RWPE1 (cell line): ENCODE measurements at regions not wholly inside any gene's neighbourhood (a gene's known extent, or its start where the extent isn't known, plus 50 kb on each side); places are given as distances from the start of the nearest gene placed in this dataset.

Source experiments
- CTCF ChIA-PET: fragments of 350-600 bp; sonication (Branson Sonifier 250); formaldehyde crosslinking; extraction: SDS; loops from one replicate; lab custom pipeline; 2021; lab: Yijun Ruan, JAX
- POLR2A ChIA-PET: fragments of 400-600 bp; formaldehyde crosslinking; extraction: SDS; loops from one replicate; lab custom pipeline; 2020; ENCODE audit warnings: antibody characterized with exemption; ENCODE audit not compliant: low non-redundant PET; lab: Yijun Ruan, JAX
- DNase-seq: peaks from one replicate; pipeline ENCODE4 v3.0.0; 2012; ENCODE audit warnings: low spot score
- H3K27ac ChIP-seq: fragments of 450-650 bp; 2 replicates; pipeline ENCODE4 v1.5.1; 2017
- CTCF ChIP-seq: fragments of 450-650 bp; conservative IDR thresholded peaks from 2 replicates; pipeline ENCODE4 v1.5.1; 2017; ENCODE audit warnings: low read depth, mild to moderate bottlenecking

- POLR2A ChIA-PET: no interaction called here
Measured at GRCh38 chr2:193561054-193561453, 1366.3 kb upstream of the TMEFF2 start.

GRCh38 chr2:193556766-193557470, 1362.2 kb upstream of the TMEFF2 start:
- TF ChIP-seq CTCF: no peak
- DNase-seq: no peak
- POLR2A ChIA-PET: no interaction called here
- H3K27ac ChIP-seq: no peak overlapping the region
- CTCF ChIA-PET: no interaction called here

More at GRCh38 chr2:193561054-193561453, 1366.3 kb upstream of the TMEFF2 start:
- H3K27ac ChIP-seq: no peak overlapping the region
- CTCF ChIA-PET: no interaction called here
- DNase-seq: no peak
- no peak for TF ChIP-seq CTCF

- no peak overlapping the region for H3K27ac ChIP-seq
- no peak for DNase-seq
- TF ChIP-seq CTCF: no peak
- ChIA-PET POLR2A (no interaction called here), CTCF (no interaction called here)
Measured at GRCh38 chr2:193549661-193550060, 1354.9 kb upstream of the TMEFF2 start.

- no peak for TF ChIP-seq CTCF
- CTCF ChIA-PET: interaction anchor here (0.6 kb wide), 1 partner anchor 1597 kb away, joined by 3 read pairs; no protein-coding TSS in a partner anchor
- no peak for DNase-seq
- no peak overlapping the region for H3K27ac ChIP-seq
- POLR2A ChIA-PET: no interaction called here
Measured at GRCh38 chr2:193542762-193543161, 1348.0 kb upstream of the TMEFF2 start.

GRCh38 chr2:193539188-193539587, 1344.5 kb upstream of the TMEFF2 start:
- ChIA-PET POLR2A (no interaction called here), CTCF (interaction anchor here (0.6 kb wide), 1 partner anchor 156 kb away, joined by 4 read pairs; no protein-coding TSS in a partner anchor)
- no peak for TF ChIP-seq CTCF
- DNase-seq: no peak
- H3K27ac ChIP-seq: no peak overlapping the region

GRCh38 chr2:193538061-193538460, 1343.3 kb upstream of the TMEFF2 start:
- CTCF ChIA-PET: no interaction called here
- POLR2A ChIA-PET: no interaction called here
- H3K27ac ChIP-seq: no peak overlapping the region
- no peak for DNase-seq
- no peak for TF ChIP-seq CTCF
